NCI-H1694 (cell line): ENCODE measurements at regions not wholly inside any gene's neighbourhood (a gene's known extent, or its start where the extent isn't known, plus 50 kb on each side); places are given as distances from the start of the nearest gene placed in this dataset.
"Not testable (repeated sequence)": the region's sequence is repeated elsewhere in the genome, so short reads cannot be mapped to it uniquely, and the experiment has no call there.

Experiments
- DNase-seq: peaks from one replicate; lab custom pipeline; 2025; lab: John Stamatoyannopoulos, UW

- DNase-seq = no peak
These were observed 92.6 kb upstream of the RNF32 start for GRCh38 chr7:156547884-156548561.

GRCh38 chr7:156545979-156546378, 94.6 kb upstream of the RNF32 start:
- DNase-seq = no peak

- no peak for DNase-seq
These were observed 95.5 kb upstream of the RNF32 start for GRCh38 chr7:156544919-156545715.

- no peak for DNase-seq
These were observed 96.6 kb upstream of the RNF32 start for GRCh38 chr7:156543699-156544598.

- no peak for DNase-seq
These were observed 99.9 kb upstream of the RNF32 start for GRCh38 chr7:156540619-156541165.

GRCh38 chr7:156539999-156540398, 100.6 kb upstream of the RNF32 start:
- no peak for DNase-seq

GRCh38 chr7:156537006-156537405, 103.6 kb upstream of the RNF32 start:
- no peak for DNase-seq

GRCh38 chr7:156534925-156535324, 105.6 kb upstream of the RNF32 start:
- no peak for DNase-seq

- DNase-seq = no peak
These were observed 106.6 kb upstream of the RNF32 start for GRCh38 chr7:156533964-156534363.

GRCh38 chr7:156533420-156533819, 107.2 kb upstream of the RNF32 start:
- no peak for DNase-seq

- no peak for DNase-seq
These were observed 108.5 kb upstream of the RNF32 start for GRCh38 chr7:156532016-156532602.

GRCh38 chr7:156529956-156530355, 110.6 kb upstream of the RNF32 start:
- DNase-seq = no peak

GRCh38 chr7:156527458-156527890, 113.1 kb upstream of the RNF32 start:
- DNase-seq = no peak

GRCh38 chr7:156524818-156525597, 115.6 kb upstream of the RNF32 start:
- no peak for DNase-seq

- DNase-seq = no peak
These were observed 117.0 kb upstream of the RNF32 start for GRCh38 chr7:156523447-156524048.

GRCh38 chr7:156522801-156523200, 117.8 kb upstream of the RNF32 start:
- no peak for DNase-seq

GRCh38 chr7:156519070-156519469, 121.5 kb upstream of the RNF32 start:
- no peak for DNase-seq

GRCh38 chr7:156518466-156518865, 122.1 kb upstream of the RNF32 start:
- DNase-seq = no peak

- DNase-seq = not testable (repeated sequence)
These were observed 122.7 kb upstream of the RNF32 start for GRCh38 chr7:156517858-156518257.

- DNase-seq = no peak
These were observed 123.7 kb upstream of the RNF32 start for GRCh38 chr7:156516791-156517378.
